HG03439 (cell line): ENCODE measurements at regions not wholly inside any gene's neighbourhood (a gene's known extent, or its start where the extent isn't known, plus 50 kb on each side); places are given as distances from the start of the nearest gene placed in this dataset.

ENCODE experiments used
- ATAC-seq: cut with Tn5 transposase; IDR thresholded peaks from one replicate; pipeline ENCODE4 v1.9.1; 2021; ENCODE audit warnings: mild to moderate bottlenecking, moderate library complexity; ENCODE audit not compliant: unreplicated experiment

DNA sequence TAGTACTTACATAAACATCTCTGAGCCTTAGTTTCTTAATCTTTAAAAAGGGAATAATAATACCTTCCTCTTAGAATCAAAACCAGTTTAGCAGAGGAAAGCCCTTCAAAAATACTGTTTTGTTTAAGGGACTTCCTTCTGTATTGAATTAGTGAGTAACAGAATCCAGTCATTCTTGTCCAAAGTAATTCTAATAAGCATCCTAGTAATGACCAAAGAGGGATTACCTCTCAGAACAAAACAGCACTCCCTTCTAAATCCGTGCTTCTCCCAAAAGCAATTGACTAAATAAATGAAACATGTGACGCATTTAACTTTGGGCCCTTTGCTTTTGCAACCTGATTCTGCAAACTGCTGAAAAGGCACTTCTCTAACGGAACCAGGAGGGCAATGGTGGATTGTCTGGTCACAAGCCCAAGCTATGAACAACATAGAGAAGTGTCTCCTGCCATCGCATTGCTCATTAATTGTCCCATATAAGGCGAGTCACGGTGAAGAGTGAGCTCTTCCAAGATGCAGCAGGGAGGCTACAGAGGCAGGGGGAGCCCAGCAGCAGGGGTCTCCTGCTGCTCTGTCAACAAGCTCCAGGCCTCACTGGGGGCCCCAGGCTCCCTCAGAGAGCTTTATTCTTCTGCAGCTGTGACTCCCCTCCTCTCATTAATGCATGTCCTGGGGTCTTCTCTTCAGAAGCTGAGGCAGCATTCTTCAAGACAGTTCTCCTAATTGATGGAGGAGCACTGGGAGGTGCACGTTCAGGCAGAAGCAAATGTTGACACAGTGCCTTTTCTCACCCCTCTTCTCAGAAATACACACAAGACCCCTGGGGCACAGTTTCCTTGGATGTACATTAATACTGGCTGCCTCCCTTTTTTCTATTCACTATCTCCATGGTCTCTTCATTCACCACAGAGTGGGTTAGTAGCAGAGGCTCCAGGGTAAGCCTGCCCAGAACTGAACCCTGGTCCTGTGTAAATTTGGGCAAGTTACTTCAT, 419.6 kb upstream of the RASGEF1B start:
- ATAC-seq: no peak

DNA sequence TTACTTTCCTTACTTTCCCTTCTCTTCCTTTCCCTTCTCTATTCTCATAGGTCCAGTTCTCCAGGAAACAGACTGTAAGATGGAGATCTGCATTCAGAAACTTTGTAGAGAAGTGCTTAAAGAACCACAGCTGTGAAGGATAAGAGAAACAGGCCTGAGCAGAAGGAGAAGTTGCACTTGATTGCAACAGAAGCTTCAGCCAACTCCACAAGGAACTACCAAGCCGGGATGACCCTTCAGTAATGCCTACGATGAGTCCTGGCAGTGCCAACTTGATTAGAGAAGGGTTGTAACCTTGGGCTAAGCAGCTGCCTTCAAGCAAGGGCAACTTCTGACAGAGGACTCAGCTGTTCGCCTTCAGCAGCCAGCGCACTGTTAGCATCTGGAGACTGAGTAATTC, 413.3 kb upstream of the RASGEF1B start:
- ATAC-seq: no peak

DNA sequence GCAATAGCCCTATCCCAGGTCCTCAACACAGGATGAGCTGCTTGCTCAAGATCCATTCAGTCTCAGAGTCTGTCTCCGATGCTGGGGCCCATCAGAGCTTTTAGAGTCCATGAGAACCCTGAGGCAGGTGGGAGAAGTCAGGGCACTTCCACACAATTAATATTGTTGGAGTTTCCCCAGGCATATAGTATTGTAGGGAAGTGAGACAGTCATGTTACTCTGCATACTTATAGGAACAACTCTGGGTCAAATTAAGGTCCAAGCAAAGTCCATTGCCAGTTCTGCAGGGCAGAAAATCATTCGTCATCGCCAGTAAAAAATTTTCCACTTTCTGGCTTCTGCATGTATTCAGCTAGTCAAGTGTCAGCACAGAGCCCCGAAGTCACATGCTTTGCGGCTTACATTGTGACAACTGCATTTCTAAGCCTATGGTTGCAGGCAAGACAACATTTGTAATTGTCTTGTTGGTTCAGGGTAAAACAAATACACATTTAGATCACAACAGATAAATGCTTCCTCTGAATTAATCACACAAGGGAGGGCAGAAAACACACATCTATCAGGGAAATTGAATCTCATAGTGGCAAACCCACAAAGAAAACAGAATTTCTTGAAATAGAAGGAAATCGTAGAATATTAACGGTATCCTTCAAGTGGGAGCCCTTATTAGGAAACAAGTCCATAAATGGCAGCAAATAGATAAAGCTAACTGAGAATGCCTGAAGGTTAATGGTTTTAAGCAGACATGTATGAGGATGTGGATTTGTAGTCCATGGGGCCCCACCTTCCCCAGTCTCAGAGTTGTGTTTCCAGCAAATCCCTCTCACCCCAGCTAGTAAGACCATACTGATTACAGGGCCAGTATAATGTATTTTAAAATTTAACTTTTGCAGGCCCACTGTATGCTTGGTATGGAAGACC, 412.1 kb upstream of the RASGEF1B start:
- no peak for ATAC-seq

DNA sequence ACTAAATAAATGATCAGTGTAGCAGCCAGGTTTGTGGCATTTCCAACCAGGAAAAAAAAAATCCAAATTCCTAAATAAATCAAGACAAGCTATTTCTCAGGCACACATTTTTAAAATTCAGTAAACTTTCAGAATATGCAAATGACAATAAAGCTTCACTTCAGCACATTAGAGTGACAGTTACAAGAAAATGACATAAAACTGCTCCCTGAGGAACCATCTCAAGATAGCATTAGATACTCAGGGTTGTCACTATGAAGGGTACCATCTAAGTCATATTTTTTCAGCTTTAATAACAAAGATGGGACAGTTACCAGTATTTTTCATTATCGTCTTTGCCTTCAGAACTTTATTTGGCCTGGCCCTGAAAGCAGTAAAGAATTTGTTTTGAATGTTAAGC, 411.3 kb upstream of the RASGEF1B start:
- no peak for ATAC-seq

DNA sequence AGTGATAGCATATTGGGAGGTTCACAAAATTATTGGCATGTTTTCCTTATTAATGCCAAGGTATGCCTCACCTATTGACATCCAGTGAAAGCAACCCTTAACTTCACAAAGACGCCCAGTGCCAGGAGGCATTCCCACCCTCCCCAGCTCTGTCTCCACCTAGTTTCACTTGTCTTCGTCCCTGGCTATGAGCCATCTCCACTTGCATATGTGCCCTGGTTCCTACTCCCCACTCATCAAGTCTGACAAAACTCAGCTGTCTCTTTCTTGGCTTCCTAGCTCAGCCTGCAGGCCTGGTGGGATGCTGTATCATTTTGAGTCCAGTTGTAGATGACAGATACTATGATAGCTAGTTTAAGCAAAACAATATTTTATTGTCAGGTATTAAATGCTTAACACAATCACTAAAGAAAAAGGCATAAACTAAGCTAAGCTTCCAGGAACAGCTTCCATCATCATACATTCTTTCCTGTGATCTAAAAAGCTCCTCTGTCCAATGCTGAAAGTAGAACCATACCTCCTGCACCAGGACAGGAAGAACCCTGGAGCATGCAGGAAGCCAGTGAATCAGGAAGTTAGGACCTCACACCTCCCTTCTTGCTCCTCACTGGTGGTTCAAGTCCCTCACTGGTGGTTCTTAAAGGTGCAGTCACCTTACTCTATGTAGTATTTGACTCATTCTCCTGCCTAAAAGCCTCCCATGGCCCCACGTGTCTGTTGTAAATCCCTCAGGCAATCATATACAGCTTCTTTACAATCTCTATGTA, 410.3 kb upstream of the RASGEF1B start:
- no peak for ATAC-seq

DNA sequence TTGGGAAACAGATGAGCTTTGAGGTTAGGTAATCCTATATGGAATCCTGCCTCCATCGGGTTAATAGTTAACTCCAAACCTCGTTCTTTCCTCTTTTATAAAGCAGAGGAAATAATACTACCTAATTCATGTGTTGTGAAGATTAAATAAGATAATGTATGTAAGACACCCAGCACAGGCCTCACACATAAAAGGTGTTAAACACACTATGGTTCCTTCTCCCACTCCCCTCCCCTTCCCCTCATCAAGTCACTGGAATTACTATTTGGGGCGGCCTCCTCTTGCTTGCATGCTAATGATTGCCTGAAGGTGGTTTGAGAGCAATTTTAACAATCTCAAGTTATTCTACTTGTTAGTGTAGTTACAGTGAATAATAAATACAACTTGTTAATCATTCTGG, 404.4 kb upstream of the RASGEF1B start:
- ATAC-seq: no peak

DNA sequence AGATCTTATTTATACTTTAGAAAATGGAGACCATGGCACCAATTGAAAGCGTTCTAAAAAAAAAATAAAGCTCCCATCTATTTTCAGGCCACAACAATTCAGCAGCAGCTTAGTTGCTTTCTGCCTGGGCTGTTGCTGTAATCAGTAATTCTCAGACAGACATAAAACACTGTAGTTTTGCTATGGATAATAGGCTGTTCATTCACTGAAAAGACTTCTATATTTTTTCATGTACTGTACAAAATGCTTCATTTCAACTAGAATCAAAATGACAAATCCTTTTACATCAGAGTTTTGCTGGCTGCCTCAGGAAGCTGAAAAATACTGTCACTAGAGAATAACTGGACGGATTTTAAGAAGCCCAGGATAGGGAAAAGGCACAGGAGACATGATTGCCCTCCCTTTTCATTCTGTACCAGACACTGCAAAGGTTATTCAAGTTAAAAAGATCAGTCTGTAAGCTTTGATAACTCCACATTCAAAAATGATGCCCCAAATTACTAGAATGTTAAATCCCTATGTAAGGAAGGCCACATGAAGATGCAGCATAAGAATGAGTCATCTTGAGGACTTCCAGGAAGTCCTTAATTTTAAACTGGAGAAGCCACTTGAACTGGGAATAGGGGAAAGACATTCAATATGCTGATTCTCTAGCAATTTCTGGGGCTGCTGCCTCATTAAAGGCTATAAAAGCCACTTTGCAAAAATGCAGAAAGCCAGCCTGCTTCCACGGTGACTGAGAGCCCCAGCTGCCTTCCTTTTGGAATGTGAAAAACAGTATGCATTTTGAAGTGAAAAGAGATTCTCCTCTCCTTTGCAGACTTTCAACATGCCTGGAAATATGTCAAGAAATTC, 403.2 kb upstream of the RASGEF1B start:
- ATAC-seq: no peak

DNA sequence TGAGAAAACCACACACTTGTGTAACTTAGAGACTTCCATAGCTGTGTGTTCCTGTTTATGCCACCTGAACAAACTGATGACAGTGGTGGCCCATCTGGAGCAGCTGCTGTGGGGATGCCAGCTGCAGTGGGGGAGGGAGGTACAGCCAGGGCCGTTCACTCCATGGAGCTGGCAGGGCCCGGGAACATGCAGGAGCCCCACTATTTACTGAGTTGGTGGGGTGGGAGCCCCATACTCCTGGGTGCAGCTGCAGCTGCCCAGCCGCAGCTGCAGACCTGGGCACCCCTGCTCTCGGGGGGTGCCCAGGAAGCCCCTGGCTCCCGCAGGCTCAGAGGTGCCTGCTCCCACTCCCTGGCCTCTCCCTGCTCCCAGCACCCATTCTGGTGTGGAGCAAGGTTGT, 398.6 kb upstream of the RASGEF1B start:
- no peak for ATAC-seq

DNA sequence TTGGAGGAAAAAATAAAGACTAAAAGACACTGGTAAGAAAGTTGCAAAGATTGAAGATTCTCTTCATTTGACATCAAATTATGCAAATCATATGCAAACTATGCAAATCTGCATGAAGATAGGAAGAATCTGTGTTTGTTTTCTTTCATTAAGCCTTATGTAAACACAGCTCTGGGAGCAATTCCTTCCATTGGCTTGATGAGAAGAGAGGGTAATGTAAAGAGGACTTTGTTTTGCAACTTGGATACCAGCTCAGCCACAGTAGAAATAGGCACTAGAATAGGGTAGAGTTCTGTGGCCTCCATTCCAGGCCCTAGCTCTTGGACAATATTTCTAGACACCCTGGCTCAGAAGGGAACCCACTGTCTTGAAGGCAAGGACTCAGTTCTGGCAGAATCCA, 388.4 kb upstream of the RASGEF1B start:
- ATAC-seq: no peak

DNA sequence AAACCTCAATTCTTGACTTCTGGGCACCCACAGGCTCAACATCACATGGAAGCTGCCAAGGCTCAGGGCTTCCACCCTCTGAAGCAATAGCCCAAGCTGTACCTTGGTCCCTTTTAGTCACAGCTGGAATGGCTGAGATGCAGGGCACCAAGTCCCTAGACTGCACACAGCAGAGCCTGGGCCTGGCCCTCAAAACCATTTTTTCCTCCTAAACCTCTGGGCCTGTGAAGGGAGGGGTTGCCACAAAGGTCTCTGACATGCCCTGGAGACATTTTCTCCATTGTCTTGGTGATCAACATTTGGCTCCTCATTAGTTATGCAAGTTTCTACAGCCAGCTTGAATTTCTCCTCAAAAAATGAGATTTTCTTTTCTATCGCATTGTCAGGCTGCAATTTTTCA, 382.7 kb upstream of the RASGEF1B start:
- no peak for ATAC-seq

DNA sequence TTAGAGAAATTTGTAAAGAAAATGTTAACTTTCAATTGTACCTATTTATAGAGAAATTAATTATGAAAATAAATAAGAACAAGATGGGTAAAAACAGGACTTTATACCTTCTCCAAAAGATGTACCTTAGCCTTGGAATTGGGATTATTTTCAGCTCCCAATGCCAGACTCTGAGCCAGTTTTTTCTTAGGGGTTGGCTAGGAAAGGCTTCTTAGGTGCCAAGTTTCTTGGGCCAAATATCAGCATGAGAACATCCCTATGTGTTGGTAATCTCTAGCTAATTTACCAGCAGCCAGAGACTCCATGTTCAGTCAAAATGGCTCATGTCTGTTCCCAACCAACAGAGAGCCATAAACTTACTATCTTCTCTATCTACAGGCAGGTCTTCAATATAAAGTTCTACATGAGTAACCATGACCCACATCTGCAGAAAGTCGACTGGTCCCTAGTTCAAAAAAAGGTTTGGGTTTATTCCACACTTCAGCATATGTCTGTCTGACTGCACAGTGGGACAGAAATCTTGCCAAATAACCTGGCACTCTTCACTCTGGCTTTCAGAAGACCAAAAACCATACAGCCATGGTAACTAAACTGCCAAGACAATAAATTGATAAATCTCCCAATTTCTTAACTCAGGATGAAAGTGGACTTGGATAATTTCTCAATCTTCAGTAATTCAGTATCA, 380.5 kb upstream of the RASGEF1B start:
- ATAC-seq: no peak

DNA sequence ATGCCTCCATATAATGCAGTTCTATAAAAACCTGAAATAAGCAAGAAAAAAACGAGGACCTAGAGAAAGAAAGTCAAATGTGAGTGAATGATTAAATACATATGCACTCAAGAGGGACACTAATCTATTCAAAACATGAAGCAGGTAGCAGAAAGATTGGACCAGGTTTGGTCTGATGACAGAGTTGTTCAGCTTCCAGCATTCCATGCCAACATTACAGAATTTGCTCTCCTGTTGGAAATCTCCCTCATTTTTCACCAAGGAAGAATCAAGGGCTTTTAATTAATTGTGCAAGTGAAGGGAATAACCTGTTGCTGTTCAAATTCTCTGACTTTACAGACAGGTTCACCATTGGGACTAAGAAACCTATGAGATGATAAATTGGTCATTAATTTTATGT, 379.0 kb upstream of the RASGEF1B start:
- ATAC-seq: no peak

DNA sequence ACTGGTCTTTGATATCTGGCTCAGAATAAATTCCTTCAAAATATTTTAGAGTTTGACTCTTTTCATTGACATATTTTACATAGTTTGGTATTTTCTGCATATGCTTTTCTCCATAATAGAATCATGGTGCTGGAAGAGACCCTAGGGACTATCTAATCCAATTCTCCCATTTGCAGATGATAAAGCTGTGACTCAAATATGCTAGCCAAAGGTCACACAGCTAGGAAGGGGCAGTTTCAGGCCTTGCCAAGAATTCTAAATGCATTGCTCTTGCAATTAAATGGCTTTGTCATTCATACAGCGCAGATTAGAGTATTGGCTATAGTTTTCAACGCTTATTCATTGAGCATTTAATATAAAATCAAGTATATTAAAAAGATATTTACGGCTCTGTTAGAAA, 374.1 kb upstream of the RASGEF1B start:
- no peak for ATAC-seq

DNA sequence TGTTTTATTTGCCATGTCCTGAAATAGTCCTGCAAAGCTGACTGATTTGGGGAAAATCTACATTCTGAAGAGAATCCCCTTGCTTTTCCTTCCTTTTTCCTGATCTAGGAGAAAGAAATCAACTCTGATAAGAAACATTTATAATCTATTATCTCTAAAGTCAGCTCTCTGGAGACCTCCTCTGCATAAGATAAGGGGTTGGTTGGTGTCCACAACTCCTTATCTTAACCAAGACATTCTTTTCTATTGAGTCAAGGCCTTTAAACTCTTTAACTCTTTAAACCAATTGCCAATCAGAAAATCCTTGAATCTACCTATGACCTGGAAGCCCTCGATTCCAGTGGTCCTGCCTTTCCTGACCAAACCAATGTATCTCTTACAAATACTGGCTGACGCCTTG, 373.6 kb upstream of the RASGEF1B start:
- ATAC-seq: no peak

DNA sequence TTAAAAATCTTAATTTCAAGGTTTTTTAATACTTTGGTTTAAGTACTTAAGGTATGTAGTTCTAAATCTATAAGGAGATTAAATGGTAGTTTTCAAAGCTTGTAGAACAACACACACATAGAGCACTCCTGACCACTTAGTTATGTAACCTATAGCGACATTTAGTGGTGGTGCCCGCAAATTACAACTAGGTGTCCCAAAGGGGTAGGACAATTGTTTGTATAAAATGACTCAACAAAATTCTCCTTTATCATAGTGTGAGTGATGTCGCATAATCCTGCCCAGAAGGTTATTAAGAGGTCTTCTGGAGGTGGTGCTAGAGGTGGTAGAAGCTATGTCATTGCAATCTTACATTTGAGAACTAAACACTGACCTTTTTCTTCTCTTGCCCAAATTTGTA, 373.0 kb upstream of the RASGEF1B start:
- peak; percentile 83 for ATAC-seq

DNA sequence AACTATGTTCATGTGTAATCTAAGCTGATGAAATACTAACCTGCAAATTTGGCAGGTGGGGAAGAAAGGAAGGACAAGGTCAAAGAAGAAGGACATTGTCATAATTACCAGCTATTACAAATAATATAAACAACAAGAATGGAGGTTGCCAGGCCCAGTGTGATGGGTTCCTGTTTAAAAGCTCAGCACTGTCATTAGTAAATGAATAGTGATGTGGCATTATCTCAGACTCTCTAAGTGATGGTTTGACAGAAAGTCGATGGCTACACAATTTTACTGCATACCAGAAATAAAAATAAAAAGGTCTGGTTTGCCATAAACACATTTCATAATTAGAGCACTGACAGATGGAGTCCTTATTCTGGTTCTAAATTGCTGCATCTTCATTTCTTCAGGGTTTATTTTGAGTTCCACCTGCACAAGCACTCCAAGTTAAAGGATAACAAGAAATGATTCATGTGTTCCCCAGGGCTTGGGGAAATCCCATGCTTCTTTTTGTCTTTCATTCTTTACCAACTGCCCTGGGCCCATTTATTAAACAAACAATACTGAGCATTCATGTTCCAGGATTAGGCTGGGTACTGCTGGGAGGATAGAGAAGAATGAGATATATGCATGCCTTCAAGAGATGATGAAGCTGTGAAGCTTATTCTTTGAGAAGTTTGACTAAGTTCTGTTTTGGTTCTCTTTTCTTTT, 367.8 kb upstream of the RASGEF1B start:
- ATAC-seq: no peak

DNA sequence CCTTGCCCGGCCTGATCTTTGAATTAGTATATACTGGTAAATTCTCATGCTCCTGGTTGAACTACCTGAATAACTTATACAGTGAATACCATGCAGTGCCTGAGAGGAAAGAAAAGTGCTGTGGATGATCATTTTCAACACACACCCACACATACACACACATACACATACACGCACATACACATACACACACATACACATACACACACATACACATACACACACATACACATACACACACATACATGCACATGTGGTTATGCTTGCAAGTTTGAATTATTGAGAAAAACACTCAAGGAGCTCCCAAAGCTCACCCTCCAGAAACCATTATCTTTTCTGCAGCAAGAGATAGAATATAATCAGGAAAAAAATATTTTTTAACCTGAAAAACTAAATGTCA, 366.9 kb upstream of the RASGEF1B start:
- no peak for ATAC-seq

DNA sequence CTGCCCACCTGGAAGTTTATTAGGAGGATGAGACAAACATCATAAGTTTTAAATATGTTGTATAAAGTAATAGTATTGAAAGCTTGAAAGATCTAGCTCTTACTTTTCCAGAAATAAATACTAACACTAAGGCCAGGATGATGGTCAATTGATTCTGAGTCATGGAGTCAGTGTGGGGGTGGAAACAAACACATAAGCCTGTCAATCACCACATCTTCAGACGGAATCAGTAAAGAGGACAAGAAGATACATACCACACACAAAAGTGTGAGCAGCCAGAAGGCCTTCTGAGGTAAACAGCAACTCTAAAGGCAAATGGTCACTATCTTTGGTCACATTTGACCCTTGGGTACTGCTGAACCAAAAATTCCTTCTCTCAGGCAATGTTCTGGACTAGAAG, 365.0 kb upstream of the RASGEF1B start:
- ATAC-seq: no peak

DNA sequence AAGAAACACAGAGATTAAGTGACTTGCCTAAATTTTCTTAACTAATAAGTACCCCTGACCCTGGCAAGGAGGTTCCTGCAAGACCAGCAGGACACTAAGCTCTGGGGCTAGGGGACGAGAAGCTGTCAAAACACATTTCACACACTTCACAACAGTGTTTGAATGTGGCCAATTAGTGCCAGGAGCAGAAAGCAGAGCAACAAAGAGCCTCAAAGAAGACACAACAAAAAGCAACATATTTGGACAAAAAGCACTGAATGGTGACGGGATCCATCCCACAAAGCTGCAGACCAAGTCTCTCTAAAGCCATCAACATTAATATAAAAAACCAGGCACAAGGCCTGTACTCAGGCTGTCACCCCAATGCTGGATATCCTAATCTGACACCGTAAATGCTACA, 361.9 kb upstream of the RASGEF1B start:
- no peak for ATAC-seq
